Mesendoderm (in vitro differentiated cells): ENCODE measurements at regions not wholly inside any gene's neighbourhood (a gene's known extent, or its start where the extent isn't known, plus 50 kb on each side); places are given as distances from the start of the nearest gene placed in this dataset.

Experiments used
- DNase-seq: peaks from one replicate; pipeline ENCODE4 v3.0.0; 2013
- H2AK5ac ChIP-seq: 2 replicates; pipeline ENCODE4 v1.6.1; 2013; ENCODE audit warnings: low read length, inconsistent platforms
- H2BK120ac ChIP-seq: 2 replicates; pipeline ENCODE4 v1.6.1; 2013; ENCODE audit warnings: low read depth, mild to moderate bottlenecking, low read length, moderate library complexity, mixed read lengths
- H2BK15ac ChIP-seq: replicated peaks from 2 replicates; pipeline ENCODE4 v1.6.1; 2013; ENCODE audit warnings: low read depth, mild to moderate bottlenecking, moderate library complexity
- H2BK5ac ChIP-seq: 2 replicates; pipeline ENCODE4 v1.6.1; 2013; ENCODE audit warnings: low read length, inconsistent platforms
- H3K18ac ChIP-seq: 2 replicates; pipeline ENCODE4 v1.6.1; 2013; ENCODE audit warnings: mild to moderate bottlenecking, low read length, mixed read lengths
- H3K23ac ChIP-seq: one replicate; pipeline ENCODE4 v1.6.1; 2013; ENCODE audit warnings: low read length
- H3K27ac ChIP-seq: 2 replicates; pipeline ENCODE4 v1.5.1; 2013; ENCODE audit warnings: low read depth, mild to moderate bottlenecking, inconsistent platforms, low read length, moderate library complexity
- H3K27me3 ChIP-seq: 2 replicates; pipeline ENCODE4 v1.6.1; 2013; ENCODE audit warnings: low read length, control low read depth, mild to moderate bottlenecking, inconsistent platforms; ENCODE audit not compliant: insufficient read depth, poor library complexity
- H3K36me3 ChIP-seq: 2 replicates; pipeline ENCODE4 v1.6.1; 2013; ENCODE audit warnings: low read length, inconsistent platforms; ENCODE audit not compliant: control insufficient read depth, insufficient read depth
- H3K4ac ChIP-seq: one replicate; pipeline ENCODE4 v1.6.1; 2013; ENCODE audit warnings: low read depth, mild to moderate bottlenecking, low read length, moderate library complexity
- H3K4me1 ChIP-seq: 2 replicates; pipeline ENCODE4 v1.6.1; 2013; ENCODE audit warnings: low read depth, low read length, inconsistent platforms; ENCODE audit not compliant: control insufficient read depth
- H3K4me2 ChIP-seq: 2 replicates; pipeline ENCODE4 v1.6.1; 2013; ENCODE audit warnings: low read length
- H3K4me3 ChIP-seq: 2 replicates; pipeline ENCODE4 v1.5.1; 2013; ENCODE audit warnings: mild to moderate bottlenecking, low read length
- H3K56ac ChIP-seq: one replicate; pipeline ENCODE4 v1.6.1; 2013; ENCODE audit warnings: low read length
- H3K79me1 ChIP-seq: 2 replicates; pipeline ENCODE4 v1.6.1; 2013; ENCODE audit warnings: low read length, inconsistent platforms
- H3K79me2 ChIP-seq: 2 replicates; pipeline ENCODE4 v1.6.1; 2013; ENCODE audit warnings: mild to moderate bottlenecking, low read length; ENCODE audit not compliant: control insufficient read depth, insufficient read depth
- H3K9ac ChIP-seq: 2 replicates; pipeline ENCODE4 v1.6.1; 2013; ENCODE audit warnings: low read length, inconsistent platforms
- H4K5ac ChIP-seq: one replicate; pipeline ENCODE4 v1.6.1; 2013; ENCODE audit warnings: low read length
- H4K8ac ChIP-seq: one replicate; pipeline ENCODE4 v1.6.1; 2013; ENCODE audit warnings: low read depth, mild to moderate bottlenecking, control low read depth, low read length, moderate library complexity
- WGBS: extraction: QIAGEN DNeasy Blood & Tissue Kit; methylation state at CpG from one replicate; pipeline ENCODE4 v1.1.7; 2013; ENCODE audit warnings: low lambda C conversion rate, missing lambda C conversion rate; ENCODE audit not compliant: insufficient coverage; ENCODE audit errors: extremely low coverage; 5-methylcytosine and 5-hydroxymethylcytosine counted together

GRCh38 chr4:128403586-128403985 is 116.0 kb upstream of the PGRMC2 start:
- Histone ChIP-seq H3K4me3 (no peak overlapping the region), H3K4ac (no peak overlapping the region), H3K4me2 (no peak overlapping the region), H4K8ac (no peak overlapping the region), H3K27me3 (no peaks in the 10 kb centered on the region), H3K79me2 (no peaks in the 10 kb centered on the region), H2BK15ac (no peak overlapping the region), H3K27ac (no peak overlapping the region), H3K4me1 (no peaks in the 10 kb centered on the region), H3K23ac (no peak overlapping the region), H3K56ac (no peak overlapping the region), H3K9ac (no peak overlapping the region), H2BK120ac (no peak overlapping the region), H2AK5ac (no peak overlapping the region), H3K36me3 (no peaks in the 10 kb centered on the region), H2BK5ac (no peak overlapping the region), H4K5ac (no peak overlapping the region), H3K18ac (no peak overlapping the region), H3K79me1 (no peaks in the 10 kb centered on the region)
- no CpG with 5 or more reads among the region's 2 CpGs for WGBS
- DNase-seq: no peak

GRCh38 chr4:128394778-128395177 is 107.2 kb upstream of the PGRMC2 start:
- no peak overlapping the region for H4K8ac ChIP-seq
- H4K5ac ChIP-seq: no peak overlapping the region
- no peak overlapping the region for H2AK5ac ChIP-seq
- H3K4me2 ChIP-seq: no peak overlapping the region
- H3K23ac ChIP-seq: no peak overlapping the region
- no peak overlapping the region for H3K4ac ChIP-seq
- no peaks in the 10 kb centered on the region for H3K79me1 ChIP-seq
- no peak overlapping the region for H2BK15ac ChIP-seq
- H3K36me3 ChIP-seq: no peaks in the 10 kb centered on the region
- no peaks in the 10 kb centered on the region for H3K79me2 ChIP-seq
- no peak overlapping the region for H3K9ac ChIP-seq
- no peaks in the 10 kb centered on the region for H3K27me3 ChIP-seq
- DNase-seq: no peak
- H3K4me3 ChIP-seq: no peak overlapping the region
- H3K56ac ChIP-seq: no peak overlapping the region
- H3K4me1 ChIP-seq: peaks cover 3% of the 10 kb centered on the region
- no peak overlapping the region for H3K18ac ChIP-seq
- no peak overlapping the region for H2BK5ac ChIP-seq
- no CpG with 5 or more reads among the region's 4 CpGs for WGBS
- no peak overlapping the region for H2BK120ac ChIP-seq
- H3K27ac ChIP-seq: no peak overlapping the region

DNA sequence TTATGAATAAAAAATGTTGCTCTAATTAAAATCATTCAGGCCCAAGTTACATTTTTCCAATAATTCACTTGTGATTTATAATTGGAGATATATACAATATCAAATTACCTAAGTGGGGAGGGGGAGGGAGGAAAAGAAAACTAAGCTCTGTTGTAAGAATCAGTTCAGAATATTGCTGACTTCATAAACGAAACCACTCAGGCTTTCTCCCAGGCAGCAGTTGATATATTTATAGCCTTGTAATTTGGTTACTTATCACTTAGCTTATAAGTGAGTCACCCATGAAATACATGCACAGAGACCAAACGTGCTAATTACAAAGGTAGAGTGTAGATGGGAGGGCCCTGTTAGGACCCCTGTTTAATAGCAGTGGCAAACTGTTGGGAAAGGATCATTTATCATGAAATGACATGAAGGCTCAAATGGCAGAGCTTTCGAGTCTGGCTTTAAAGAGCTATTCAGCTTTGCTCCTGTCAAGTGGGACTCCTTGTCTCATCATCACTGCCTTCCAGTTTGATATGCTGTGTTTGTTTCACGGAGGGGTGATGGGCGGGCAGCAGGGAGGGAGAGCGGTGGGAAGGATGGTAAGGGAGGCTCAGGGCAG is 105.6 kb upstream of the PGRMC2 start:
- Histone ChIP-seq H2BK120ac (no peak overlapping the region), H4K5ac (no peak overlapping the region), H3K79me2 (no peaks in the 10 kb centered on the region), H2AK5ac (no peak overlapping the region), H4K8ac (no peak overlapping the region), H3K56ac (no peak overlapping the region), H3K18ac (no peak overlapping the region), H2BK5ac (no peak overlapping the region), H3K23ac (no peak overlapping the region), H3K27ac (no peak overlapping the region), H3K4me2 (no peak overlapping the region), H3K9ac (no peak overlapping the region), H3K27me3 (no peaks in the 10 kb centered on the region), H3K4me1 (peaks cover 5% of the 10 kb centered on the region), H3K36me3 (no peaks in the 10 kb centered on the region), H3K4ac (no peak overlapping the region), H2BK15ac (no peak overlapping the region), H3K79me1 (no peaks in the 10 kb centered on the region), H3K4me3 (no peak overlapping the region)
- DNase-seq: no peak
- no CpG with 5 or more reads among the region's 6 CpGs for WGBS

- no peak overlapping the region for H3K9ac ChIP-seq
- H3K23ac ChIP-seq: no peak overlapping the region
- H2BK120ac ChIP-seq: no peak overlapping the region
- H4K5ac ChIP-seq: no peak overlapping the region
- no peak overlapping the region for H3K27ac ChIP-seq
- no peak overlapping the region for H2AK5ac ChIP-seq
- H3K4ac ChIP-seq: no peak overlapping the region
- H3K18ac ChIP-seq: no peak overlapping the region
- H3K4me2 ChIP-seq: no peak overlapping the region
- H4K8ac ChIP-seq: no peak overlapping the region
- peaks cover 9% of the 10 kb centered on the region for H3K4me1 ChIP-seq
- H3K4me3 ChIP-seq: no peak overlapping the region
- no CpG with 5 or more reads among the region's 5 CpGs for WGBS
- H3K79me2 ChIP-seq: no peaks in the 10 kb centered on the region
- H3K27me3 ChIP-seq: no peaks in the 10 kb centered on the region
- H2BK5ac ChIP-seq: no peak overlapping the region
- H3K56ac ChIP-seq: no peak overlapping the region
- no peak for DNase-seq
- no peaks in the 10 kb centered on the region for H3K79me1 ChIP-seq
- no peaks in the 10 kb centered on the region for H3K36me3 ChIP-seq
- H2BK15ac ChIP-seq: no peak overlapping the region
Measured at GRCh38 chr4:128390475-128390996, 102.9 kb upstream of the PGRMC2 start.

GRCh38 chr4:128388796-128389195 is 101.2 kb upstream of the PGRMC2 start:
- peaks cover 15% of the 10 kb centered on the region for H3K4me1 ChIP-seq

DNA sequence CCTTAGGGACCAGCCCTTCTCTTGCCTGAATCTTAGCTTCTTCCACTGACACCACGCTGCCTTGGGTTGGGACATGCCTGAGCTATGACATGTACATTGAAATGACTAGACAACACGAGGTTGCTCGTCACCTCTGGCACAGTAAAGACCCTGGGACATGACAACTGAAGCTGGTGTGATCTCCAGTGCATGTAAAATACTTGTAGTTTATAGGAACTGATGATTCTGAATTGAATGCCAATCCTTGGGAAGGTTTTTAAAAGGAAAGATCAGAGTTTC is 100.7 kb upstream of the PGRMC2 start:
- Histone ChIP-seq H3K79me2 (no peaks in the 10 kb centered on the region), H2BK5ac (no peak overlapping the region), H3K27ac (no peak overlapping the region), H3K79me1 (no peaks in the 10 kb centered on the region), H3K18ac (no peak overlapping the region), H3K4me2 (no peak overlapping the region), H4K5ac (no peak overlapping the region), H2AK5ac (no peak overlapping the region), H2BK15ac (no peak overlapping the region), H3K4ac (no peak overlapping the region), H3K56ac (no peak overlapping the region), H2BK120ac (no peak overlapping the region), H3K9ac (no peak overlapping the region), H3K36me3 (no peaks in the 10 kb centered on the region), H4K8ac (no peak overlapping the region), H3K27me3 (no peaks in the 10 kb centered on the region), H3K4me3 (no peak overlapping the region), H3K23ac (no peak overlapping the region), H3K4me1 (peaks cover 15% of the 10 kb centered on the region)
- WGBS: no CpG with 5 or more reads among the region's 3 CpGs
- DNase-seq: peak; percentile 47

More at GRCh38 chr4:128388796-128389195, 101.2 kb upstream of the PGRMC2 start:
- Histone ChIP-seq H3K18ac (no peak overlapping the region), H2BK120ac (no peak overlapping the region), H3K79me2 (no peaks in the 10 kb centered on the region), H3K79me1 (no peaks in the 10 kb centered on the region), H3K4ac (no peak overlapping the region), H3K56ac (no peak overlapping the region), H4K8ac (no peak overlapping the region), H3K36me3 (no peaks in the 10 kb centered on the region), H3K27me3 (no peaks in the 10 kb centered on the region), H3K23ac (no peak overlapping the region), H3K9ac (no peak overlapping the region), H4K5ac (no peak overlapping the region), H2BK5ac (no peak overlapping the region), H3K27ac (no peak overlapping the region), H3K4me3 (no peak overlapping the region), H3K4me2 (no peak overlapping the region), H2BK15ac (no peak overlapping the region), H2AK5ac (no peak overlapping the region)
- WGBS: no CpG with 5 or more reads among the region's 2 CpGs
- peak; percentile 71 for DNase-seq
